WTC11 (cell line): ENCODE measurements at regions not wholly inside any gene's neighbourhood (a gene's known extent, or its start where the extent isn't known, plus 50 kb on each side); places are given as distances from the start of the nearest gene placed in this dataset.

ENCODE experiments used
- ATAC-seq: fragments of 200-7000 bp; cut with Tn5 transposase; 2 replicates; pipeline ENCODE4 v1.10.0; 2021; ENCODE audit warnings: mild to moderate bottlenecking, moderate library complexity
- CTCF ChIA-PET: fragments of 300-600 bp; sonication (Branson Sonifier 250); formaldehyde crosslinking; loops from one replicate; lab custom pipeline; 2021; ENCODE audit warnings: antibody characterized with exemption; lab: Charles Lee
- POLR2A ChIA-PET: fragments of 350-600 bp; sonication (Branson Sonifier 250); formaldehyde crosslinking; loops from one replicate; lab custom pipeline; 2021; ENCODE audit warnings: antibody characterized with exemption; lab: Charles Lee
- DNase-seq: peaks from one replicate; pipeline ENCODE4 v3.0.0; 2021; ENCODE audit warnings: low spot score
- H3K27ac Mint-ChIP-seq: 2 replicates; pipeline ENCODE4 v1.8.0; 2021; ENCODE audit warnings: mixed read lengths
- H3K27me3 Mint-ChIP-seq: 2 replicates; pipeline ENCODE4 v1.8.0; 2021; ENCODE audit warnings: low read depth, mild to moderate bottlenecking, moderate library complexity, mixed read lengths
- H3K36me3 Mint-ChIP-seq: 2 replicates; pipeline ENCODE4 v1.8.0; 2021; ENCODE audit warnings: mixed read lengths
- H3K4me1 Mint-ChIP-seq: 2 replicates; pipeline ENCODE4 v1.8.0; 2022; ENCODE audit warnings: mixed read lengths
- H3K4me3 Mint-ChIP-seq: 2 replicates; pipeline ENCODE4 v1.8.0; 2021; ENCODE audit warnings: mild to moderate bottlenecking, moderate library complexity, mixed read lengths
- H3K9me3 Mint-ChIP-seq: 2 replicates; pipeline ENCODE4 v1.8.0; 2021; ENCODE audit warnings: mixed read lengths
- MYBL2 ChIP-seq: sonication (generic); formaldehyde crosslinking; IDR thresholded peaks from 2 replicates; pipeline ENCODE4 v1.8.1; 2023; ENCODE audit warnings: mild to moderate bottlenecking, moderate library complexity, missing genetic modification reagents

- Mint-ChIP-seq H3K27me3 (no peaks in the 10 kb centered on the region), H3K4me1 (peaks cover 3% of the 10 kb centered on the region; the same call in 1 of the 2 replicates), H3K36me3 (no peaks in the 10 kb centered on the region)
- no peak; the same call in 1 of the 2 replicates for ATAC-seq
- no peak for TF ChIP-seq MYBL2 (CRISPR knock-in tag)
- TF ChIP-seq, all 79 proteins: peak for 0
- Mint-ChIP-seq H3K9me3 (0 out of 2 replicates have a peak, but pooled peaks cover 2% of the 10 kb centered on the region), H3K4me3 (no peak overlapping the region), H3K27ac (no peak overlapping the region)
- POLR2A ChIA-PET = no interaction called here
- CTCF ChIA-PET = interaction anchor here (1.7 to 1.8 kb wide), 2 partner anchors 50 to 118 kb away, joined by 4 to 5 read pairs; no protein-coding TSS in a partner anchor
- DNase-seq = no peak
Observed at GRCh38 chr12:82635263-82635662, 51.4 kb upstream of the TMTC2 start.
